HEK293 (cell line): ENCODE measurements at regions not wholly inside any gene's neighbourhood (a gene's known extent, or its start where the extent isn't known, plus 50 kb on each side); places are given as distances from the start of the nearest gene placed in this dataset.
A peak's percentile ranks its signal among the peaks of the same experiment; 100 is the strongest.

Experiments
- CTCF ChIA-PET: fragments of 350-600 bp; formaldehyde crosslinking; extraction: SDS; loops from one replicate; lab custom pipeline; 2021; ENCODE audit warnings: antibody characterized with exemption; lab: Yijun Ruan, JAX
- POLR2A ChIA-PET: fragments of 300-600 bp; formaldehyde crosslinking; extraction: SDS; loops from one replicate; lab custom pipeline; 2020; ENCODE audit warnings: antibody characterized with exemption, inconsistent platforms; lab: Yijun Ruan, JAX
- H3K27ac ChIP-seq: fragments of 200-500 bp; sonication (Bioruptor generic); 2 replicates; pipeline ENCODE4 v1.5.1; 2014; ENCODE audit warnings: low read depth, low read length, control low read depth, inconsistent platforms; ENCODE audit errors: extremely low read depth
- H3K36me3 ChIP-seq, 2 experiments: fragments of 200-500 bp in 1 of 2; sonication (Bioruptor generic) in 1 of 2; 1 replicate in 1 of 2; 2 replicates in 1 of 2; pipeline ENCODE4 v1.5.1; 2014 to 2017; ENCODE audit warnings: inconsistent platforms in 2 of 2, low read length in 2 of 2; ENCODE audit not compliant: control insufficient read depth in 2 of 2, insufficient read depth in 1 of 2
- H3K4me1 ChIP-seq: fragments of 200-500 bp; sonication (Bioruptor generic); 2 replicates; pipeline ENCODE4 v1.5.1; 2014; ENCODE audit warnings: mild to moderate bottlenecking, low read length, inconsistent platforms; ENCODE audit not compliant: control insufficient read depth, insufficient read depth
- H3K4me3 ChIP-seq: 2 replicates; pipeline ENCODE4 v1.5.1; 2011; ENCODE audit warnings: low read depth, mild to moderate bottlenecking, control low read depth, low read length, moderate library complexity
- H3K9me3 ChIP-seq: fragments of 200-500 bp; sonication (Bioruptor generic); 2 replicates; pipeline ENCODE4 v1.5.1; 2014; ENCODE audit warnings: low read depth, low read length, inconsistent platforms; ENCODE audit not compliant: control insufficient read depth, insufficient read depth
- BCL11B ChIP-seq: fragments of 450-650 bp; formaldehyde crosslinking; IDR thresholded peaks from 2 replicates; pipeline ENCODE4 v1.5.1; 2016; ENCODE audit warnings: low read depth, missing biosample characterization, missing genetic modification characterization
- EGR2 ChIP-seq: fragments of 450-650 bp; formaldehyde crosslinking; IDR thresholded peaks from 2 replicates; pipeline ENCODE4 v1.5.1; 2016; ENCODE audit warnings: low read depth, missing biosample characterization, missing genetic modification characterization
- GFI1B ChIP-seq: fragments of 450-650 bp; formaldehyde crosslinking; IDR thresholded peaks from 2 replicates; pipeline ENCODE4 v1.5.1; 2016; ENCODE audit warnings: missing biosample characterization, missing genetic modification characterization
- MEIS1 ChIP-seq: sonication (generic); formaldehyde crosslinking; IDR thresholded peaks from 2 replicates; pipeline ENCODE4 v1.8.1; 2022; ENCODE audit warnings: missing genetic modification reagents, mild to moderate bottlenecking, borderline replicate concordance
- MZF1 ChIP-seq: fragments of 450-650 bp; formaldehyde crosslinking; IDR thresholded peaks from 2 replicates; pipeline ENCODE4 v1.5.1; 2017; ENCODE audit warnings: missing biosample characterization, missing genetic modification characterization, borderline replicate concordance
- SETDB1 ChIP-seq: IDR thresholded peaks from one replicate; pipeline ENCODE4 v1.6.1; 2017; ENCODE audit warnings: mild to moderate bottlenecking, low read length, moderate library complexity, mixed read lengths; ENCODE audit not compliant: insufficient read length
- TRIM28 ChIP-seq: IDR thresholded peaks from 2 replicates; pipeline ENCODE4 v1.6.1; 2011; ENCODE audit warnings: low read length, control low read depth, borderline replicate concordance
- ZBTB21 ChIP-seq: fragments of 450-650 bp; formaldehyde crosslinking; IDR thresholded peaks from 2 replicates; pipeline ENCODE4 v1.5.1; 2017; ENCODE audit warnings: missing biosample characterization, missing genetic modification characterization
- ZBTB6 ChIP-seq: fragments of 450-650 bp; formaldehyde crosslinking; IDR thresholded peaks from 2 replicates; pipeline ENCODE4 v1.5.1; 2017; ENCODE audit warnings: missing biosample characterization, missing genetic modification characterization
- ZNF133 ChIP-seq: fragments of 450-650 bp; formaldehyde crosslinking; IDR thresholded peaks from 2 replicates; pipeline ENCODE4 v1.5.1; 2016; ENCODE audit warnings: missing biosample characterization, missing genetic modification characterization
- ZNF146 ChIP-seq: fragments of 450-650 bp; formaldehyde crosslinking; IDR thresholded peaks from 2 replicates; pipeline ENCODE4 v1.5.1; 2016; ENCODE audit warnings: missing biosample characterization, missing genetic modification characterization
- ZNF174 ChIP-seq: fragments of 450-650 bp; formaldehyde crosslinking; IDR thresholded peaks from 2 replicates; pipeline ENCODE4 v1.5.0; 2017; ENCODE audit warnings: missing biosample characterization, mild to moderate bottlenecking, missing genetic modification characterization
- ZNF2 ChIP-seq: fragments of 450-650 bp; formaldehyde crosslinking; IDR thresholded peaks from 2 replicates; pipeline ENCODE4 v1.5.1; 2016; ENCODE audit warnings: missing biosample characterization, missing genetic modification characterization
- ZNF248 ChIP-seq: fragments of 450-650 bp; formaldehyde crosslinking; IDR thresholded peaks from 2 replicates; pipeline ENCODE4 v1.5.1; 2017; ENCODE audit warnings: missing biosample characterization, missing genetic modification characterization
- ZNF26 ChIP-seq: fragments of 450-650 bp; formaldehyde crosslinking; IDR thresholded peaks from 2 replicates; pipeline ENCODE4 v1.5.1; 2016; ENCODE audit warnings: missing biosample characterization, missing genetic modification characterization
- ZNF274 ChIP-seq, 2 experiments: fragments of 200-500 bp in 1 of 2; fragments of 450-650 bp in 1 of 2; sonication (Bioruptor generic) in 1 of 2; formaldehyde crosslinking in 1 of 2; IDR thresholded peaks; 2 replicates each; pipeline versions ENCODE4 v1.5.1 to v1.6.1; 2014 to 2016; ENCODE audit warnings: borderline replicate concordance in 1 of 2, inconsistent platforms in 1 of 2, low read length in 1 of 2, missing biosample characterization in 1 of 2, missing genetic modification characterization in 1 of 2
- ZNF280D ChIP-seq: fragments of 450-650 bp; formaldehyde crosslinking; IDR thresholded peaks from 2 replicates; pipeline ENCODE4 v1.5.1; 2016; ENCODE audit warnings: missing biosample characterization, missing genetic modification characterization
- ZNF350 ChIP-seq: fragments of 450-650 bp; formaldehyde crosslinking; IDR thresholded peaks from 2 replicates; pipeline ENCODE4 v1.5.0; 2017; ENCODE audit warnings: missing biosample characterization, mild to moderate bottlenecking, missing genetic modification characterization
- ZNF362 ChIP-seq: fragments of 450-650 bp; formaldehyde crosslinking; IDR thresholded peaks from 2 replicates; pipeline ENCODE4 v1.5.1; 2016; ENCODE audit warnings: missing biosample characterization, missing genetic modification characterization
- ZNF426 ChIP-seq: fragments of 450-650 bp; formaldehyde crosslinking; IDR thresholded peaks from 2 replicates; pipeline ENCODE4 v1.5.1; 2017; ENCODE audit warnings: missing biosample characterization, missing genetic modification characterization, mild to moderate bottlenecking, inconsistent platforms, moderate library complexity
- ZNF473 ChIP-seq: fragments of 450-650 bp; formaldehyde crosslinking; IDR thresholded peaks from 2 replicates; pipeline ENCODE4 v1.5.1; 2017; ENCODE audit warnings: missing biosample characterization, missing genetic modification characterization
- ZNF549 ChIP-seq: fragments of 450-650 bp; IDR thresholded peaks from 2 replicates; pipeline ENCODE4 v1.5.1; 2018; ENCODE audit warnings: missing biosample characterization, missing genetic modification characterization, mild to moderate bottlenecking, inconsistent platforms, moderate library complexity
- ZNF558 ChIP-seq: fragments of 450-650 bp; formaldehyde crosslinking; IDR thresholded peaks from 2 replicates; pipeline ENCODE4 v1.5.1; 2016; ENCODE audit warnings: missing biosample characterization, missing genetic modification characterization
- ZNF561 ChIP-seq: fragments of 450-650 bp; IDR thresholded peaks from 2 replicates; pipeline ENCODE4 v1.5.1; 2018; ENCODE audit warnings: missing biosample characterization, missing genetic modification characterization, borderline replicate concordance
- ZNF670 ChIP-seq: fragments of 450-650 bp; formaldehyde crosslinking; IDR thresholded peaks from 2 replicates; pipeline ENCODE4 v1.5.1; 2016; ENCODE audit warnings: missing biosample characterization, missing genetic modification characterization, low read depth
- ZNF843 ChIP-seq: fragments of 450-650 bp; formaldehyde crosslinking; IDR thresholded peaks from 2 replicates; pipeline ENCODE4 v1.5.1; 2016; ENCODE audit warnings: missing biosample characterization, missing genetic modification characterization

- TF ChIP-seq ZBTB6 (tag by site-specific recombination): no peak
- TF ChIP-seq, all 188 proteins: peak for 0
Measured at GRCh38 chr6:40185486-40185885, 251.2 kb upstream of the MOCS1 start (continued).

GRCh38 chr6:40183902-40184301 lies 249.6 kb upstream of the MOCS1 start:
- CTCF ChIA-PET: no interaction called here
- no peak for TF ChIP-seq MZF1 (tag by site-specific recombination)
- TF ChIP-seq ZNF549 (tag by site-specific recombination): no peak
- no peak; the same call in 1 of the 2 replicates for TF ChIP-seq ZNF561 (tag by site-specific recombination)
- peak; percentile 41; the same call in 1 of the 2 replicates for TF ChIP-seq TRIM28
- no peak for TF ChIP-seq ZNF473 (tag by site-specific recombination)
- no peak for TF ChIP-seq ZNF133 (tag by site-specific recombination)
- no peak for TF ChIP-seq ZNF350 (tag by site-specific recombination)
- TF ChIP-seq SETDB1: peak; percentile 96
- no peak for TF ChIP-seq ZNF426 (tag by site-specific recombination)
- TF ChIP-seq ZNF280D (tag by site-specific recombination): no peak
- no peak overlapping the region for H3K27ac ChIP-seq
- POLR2A ChIA-PET: no interaction called here
- H3K9me3 ChIP-seq: no peaks in the 10 kb centered on the region
- no peaks in the 10 kb centered on the region for H3K4me1 ChIP-seq
- no peaks in the 10 kb centered on the region for H3K36me3 ChIP-seq
- H3K4me3 ChIP-seq: no peak overlapping the region

GRCh38 chr6:40181367-40181766 lies 247.1 kb upstream of the MOCS1 start:
- H3K4me3 ChIP-seq: no peak overlapping the region
- no peaks in the 10 kb centered on the region for H3K9me3 ChIP-seq
- no peak overlapping the region for H3K27ac ChIP-seq
- ChIA-PET POLR2A (no interaction called here), CTCF (interaction anchor here (0.7 kb wide), 1 partner anchor 149 kb away, joined by 3 read pairs; no protein-coding TSS in a partner anchor)
- H3K36me3 ChIP-seq: no peaks in the 10 kb centered on the region
- H3K4me1 ChIP-seq: no peaks in the 10 kb centered on the region
- TF ChIP-seq BCL11B (tag by site-specific recombination): no peak
- no peak for TF ChIP-seq ZNF362 (tag by site-specific recombination)
- no peak for TF ChIP-seq ZBTB6 (tag by site-specific recombination)
- TF ChIP-seq ZBTB21 (tag by site-specific recombination): no peak
- TF ChIP-seq EGR2 (tag by site-specific recombination): no peak
- no peak for TF ChIP-seq ZNF843 (tag by site-specific recombination)
- TF ChIP-seq ZNF558 (tag by site-specific recombination): no peak
- TF ChIP-seq ZNF174: no peak
- no peak for TF ChIP-seq GFI1B
- no peak for TF ChIP-seq ZNF274 (IDR thresholded peaks at IDR 0.05; ENCODE audit: low read length)
- TF ChIP-seq ZNF274 (tag by site-specific recombination; IDR thresholded peaks at IDR 0.05; ENCODE audit: borderline replicate concordance): no peak
- no peak for TF ChIP-seq ZNF2 (tag by site-specific recombination)
- TF ChIP-seq ZNF146: no peak
- TF ChIP-seq ZNF248 (tag by site-specific recombination): no peak
- TF ChIP-seq ZNF473 (tag by site-specific recombination): no peak
- TF ChIP-seq ZNF670 (tag by site-specific recombination): no peak
- TF ChIP-seq MEIS1: no peak
- TF ChIP-seq ZNF426 (tag by site-specific recombination): no peak
- no peak for TF ChIP-seq ZNF26 (tag by site-specific recombination)
